Effector memory CD8-positive, alpha-beta T cell (primary cell): ENCODE measurements at regions not wholly inside any gene's neighbourhood (a gene's known extent, or its start where the extent isn't known, plus 50 kb on each side); places are given as distances from the start of the nearest gene placed in this dataset.

Source experiments
- ATAC-seq: fragments of 150-1000 bp; cut with Tn5 transposase; replicated peaks from 2 replicates; pipeline ENCODE4 v1.10.0; 2021; ENCODE audit warnings: mild to moderate bottlenecking, moderate library complexity
- DNase-seq, 3 experiments: peaks; one replicate each; pipeline ENCODE4 v3.0.0; 2021
- H3K27ac Mint-ChIP-seq, 2 donors: one replicate each; pipeline ENCODE4 v1.8.0; 2022; ENCODE audit warnings: mild to moderate bottlenecking in 2 of 2, mixed read lengths in 2 of 2, moderate library complexity in 2 of 2
- H3K27me3 Mint-ChIP-seq, 2 donors: one replicate each; pipeline ENCODE4 v1.8.0; 2022; ENCODE audit warnings: mixed read lengths in 2 of 2
- H3K36me3 Mint-ChIP-seq: one replicate; pipeline ENCODE4 v1.8.0; 2022; ENCODE audit warnings: mild to moderate bottlenecking, moderate library complexity, mixed read lengths; ENCODE audit not compliant: insufficient read depth
- H3K4me1 Mint-ChIP-seq, 2 donors: one replicate each; pipeline ENCODE4 v1.8.0; 2022; ENCODE audit warnings: low read depth in 2 of 2, mixed read lengths in 2 of 2
- H3K4me3 Mint-ChIP-seq, 2 donors: one replicate each; pipeline ENCODE4 v1.8.0; 2022; ENCODE audit warnings: mild to moderate bottlenecking in 2 of 2, mixed read lengths in 2 of 2, moderate library complexity in 2 of 2
- H3K9me3 Mint-ChIP-seq, 2 donors: one replicate each; pipeline ENCODE4 v1.8.0; 2022; ENCODE audit warnings: mixed read lengths in 2 of 2

- no peak for ATAC-seq
- Mint-ChIP-seq H3K9me3 (peaks cover 0 to 1% of the 10 kb centered on the region in 2 donors), H3K27me3 (peaks cover 24% of the 10 kb centered on the region in 2 donors), H3K4me3 (no peak overlapping the region), H3K27ac (no peak overlapping the region), H3K4me1 (no peaks in the 10 kb centered on the region), H3K36me3 (no peaks in the 10 kb centered on the region)
- DNase-seq, result no peak
Observed at GRCh38 chr18:8976606-8977005, 125.9 kb upstream of the NDUFV2 start.

- ATAC-seq (no peak), DNase-seq (no peak)
Observed at GRCh38 chr18:8977166-8977565, 125.3 kb upstream of the NDUFV2 start.

DNA sequence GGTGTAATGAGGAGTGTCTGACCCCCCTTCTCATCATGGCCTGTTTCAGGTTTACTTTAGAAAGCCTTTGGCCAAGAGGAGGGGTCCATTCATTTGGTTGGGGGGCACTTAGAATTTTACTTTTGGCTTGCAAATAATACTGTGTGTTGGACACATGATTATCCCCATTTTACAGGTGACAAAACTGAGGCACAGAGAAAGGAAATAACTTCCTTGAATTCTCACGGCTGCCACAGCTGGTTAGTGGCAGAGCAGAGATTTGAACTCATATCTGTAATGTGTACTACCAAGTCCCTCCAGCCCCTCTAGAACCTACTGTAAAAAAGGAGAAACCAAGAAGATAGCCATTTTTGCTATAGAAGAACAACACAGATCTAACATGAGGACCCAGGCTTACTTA is 124.8 kb upstream of the NDUFV2 start:
- Mint-ChIP-seq H3K4me1 (no peaks in the 10 kb centered on the region), H3K27ac (no peak overlapping the region), H3K36me3 (no peaks in the 10 kb centered on the region), H3K4me3 (no peak overlapping the region), H3K27me3 (peaks cover 20 to 23% of the 10 kb centered on the region in 2 donors), H3K9me3 (peaks cover 0 to 1% of the 10 kb centered on the region in 2 donors)
- DNase-seq (no peak), ATAC-seq (no peak)

More at GRCh38 chr18:8977166-8977565, 125.3 kb upstream of the NDUFV2 start:
- Mint-ChIP-seq H3K27me3 (peaks cover 24% of the 10 kb centered on the region in 2 donors), H3K9me3 (peaks cover 0 to 1% of the 10 kb centered on the region in 2 donors), H3K4me1 (no peaks in the 10 kb centered on the region), H3K27ac (no peak overlapping the region), H3K36me3 (no peaks in the 10 kb centered on the region), H3K4me3 (no peak overlapping the region)

GRCh38 chr18:8978394-8978793 is 124.1 kb upstream of the NDUFV2 start:
- no peak overlapping the region for H3K4me3 Mint-ChIP-seq
- no peaks in the 10 kb centered on the region for H3K9me3 Mint-ChIP-seq
- H3K27ac Mint-ChIP-seq, result no peak overlapping the region
- H3K4me1 Mint-ChIP-seq, result no peaks in the 10 kb centered on the region
- DNase-seq, result no peak
- peaks cover 13 to 16% of the 10 kb centered on the region in 2 donors for H3K27me3 Mint-ChIP-seq
- ATAC-seq, result no peak
- no peaks in the 10 kb centered on the region for H3K36me3 Mint-ChIP-seq

DNA sequence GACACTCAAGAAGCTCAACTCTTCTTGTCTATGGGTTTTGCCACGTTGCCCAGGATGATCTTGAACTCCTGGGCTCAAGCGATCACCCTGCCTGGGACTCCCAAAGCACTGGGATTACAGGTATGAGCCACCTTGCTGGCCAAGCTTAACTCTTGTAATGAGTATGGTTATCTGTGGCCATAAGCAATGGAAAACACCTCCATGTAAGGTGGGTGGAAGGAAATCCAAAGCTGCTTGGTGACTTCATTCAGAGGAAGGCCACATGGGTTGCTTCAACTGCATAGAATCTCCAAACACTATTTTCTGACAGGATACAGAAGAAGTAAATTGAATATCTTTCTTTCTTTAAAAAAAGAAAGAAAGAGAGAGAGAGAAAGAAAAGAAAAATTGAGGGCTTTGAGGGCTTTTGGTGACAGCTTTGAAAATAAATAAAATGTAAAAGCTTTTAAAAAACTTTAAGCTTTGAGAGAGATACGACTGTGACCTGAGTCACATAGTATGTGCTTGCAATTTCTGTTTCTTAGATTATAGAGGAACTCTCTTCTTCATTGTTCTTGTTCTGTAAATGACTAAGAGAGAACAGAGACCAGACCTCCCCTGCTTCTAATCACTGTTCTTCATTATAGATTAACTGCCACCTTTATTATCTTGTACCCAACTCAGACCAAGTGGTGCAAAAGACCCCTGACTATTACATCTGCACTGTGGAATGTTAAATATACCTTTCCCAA is 123.1 kb upstream of the NDUFV2 start:
- no peak for ATAC-seq
- no peak overlapping the region for H3K27ac Mint-ChIP-seq
- no peaks in the 10 kb centered on the region for H3K9me3 Mint-ChIP-seq
- no peak overlapping the region for H3K4me3 Mint-ChIP-seq
- H3K27me3 Mint-ChIP-seq, result peaks cover 2 to 6% of the 10 kb centered on the region in 2 donors
- no peak for DNase-seq
- no peaks in the 10 kb centered on the region for H3K4me1 Mint-ChIP-seq
- no peaks in the 10 kb centered on the region for H3K36me3 Mint-ChIP-seq

GRCh38 chr18:8980496-8980895 is 122.0 kb upstream of the NDUFV2 start:
- H3K27ac Mint-ChIP-seq, result no peak overlapping the region
- DNase-seq (no peak), ATAC-seq (no peak)
- no peaks in the 10 kb centered on the region for H3K9me3 Mint-ChIP-seq
- peaks cover 0 to 6% of the 10 kb centered on the region in 2 donors for H3K27me3 Mint-ChIP-seq
- H3K36me3 Mint-ChIP-seq, result no peaks in the 10 kb centered on the region
- H3K4me1 Mint-ChIP-seq, result no peaks in the 10 kb centered on the region
- no peak overlapping the region for H3K4me3 Mint-ChIP-seq

DNA sequence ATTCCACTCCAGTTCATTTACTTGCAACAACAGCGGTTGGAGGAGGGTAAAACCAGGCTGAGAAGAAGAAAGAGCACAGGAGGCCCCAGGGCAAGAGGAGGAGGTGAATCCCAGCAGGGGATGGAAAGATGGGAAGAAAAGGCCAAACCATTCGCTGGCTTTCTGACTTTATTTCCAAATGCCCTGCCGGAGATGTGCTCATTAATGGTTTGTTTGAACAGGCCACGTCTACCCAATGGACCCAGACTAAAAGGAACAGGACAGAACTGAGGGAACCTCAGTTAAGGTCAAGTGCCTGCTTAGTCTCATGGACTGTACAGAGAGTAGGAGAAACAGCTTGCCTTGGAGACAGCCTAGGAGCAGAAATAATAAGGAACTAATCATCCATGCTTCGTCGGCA is 121.6 kb upstream of the NDUFV2 start:
- DNase-seq (no peak), ATAC-seq (no peak)
- H3K27me3 Mint-ChIP-seq, result peaks cover 0 to 6% of the 10 kb centered on the region in 2 donors
- no peaks in the 10 kb centered on the region for H3K9me3 Mint-ChIP-seq
- H3K4me1 Mint-ChIP-seq, result no peaks in the 10 kb centered on the region
- no peak overlapping the region for H3K4me3 Mint-ChIP-seq
- H3K36me3 Mint-ChIP-seq, result no peaks in the 10 kb centered on the region
- no peak overlapping the region for H3K27ac Mint-ChIP-seq

- ATAC-seq (no peak), DNase-seq (no peak)
- Mint-ChIP-seq H3K4me3 (no peak overlapping the region), H3K27me3 (peaks cover 14 to 16% of the 10 kb centered on the region in 2 donors), H3K36me3 (no peaks in the 10 kb centered on the region), H3K4me1 (no peaks in the 10 kb centered on the region), H3K27ac (no peak overlapping the region), H3K9me3 (no peaks in the 10 kb centered on the region)
Observed at GRCh38 chr18:8982416-8983183, 119.9 kb upstream of the NDUFV2 start.

DNA sequence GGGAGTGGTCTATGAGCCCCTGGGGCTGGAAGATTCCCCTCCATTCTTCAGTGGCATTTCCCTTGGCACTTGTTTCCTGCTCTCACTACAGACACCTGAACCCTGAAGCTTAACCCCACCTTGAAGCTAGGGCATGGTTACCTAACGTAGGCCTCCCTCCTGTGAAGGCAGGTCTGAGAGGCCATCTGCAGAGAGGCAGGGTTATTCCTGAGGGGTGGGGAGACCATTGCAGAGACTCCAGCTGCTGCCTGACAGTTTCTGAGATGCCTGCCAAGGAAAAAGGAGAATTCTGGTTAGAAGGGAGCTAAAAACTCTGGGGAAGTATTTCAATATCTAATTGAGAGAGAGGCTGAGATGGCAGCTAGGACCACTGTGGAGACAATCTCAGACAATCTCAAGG is 119.3 kb upstream of the NDUFV2 start:
- no peaks in the 10 kb centered on the region for H3K36me3 Mint-ChIP-seq
- H3K4me3 Mint-ChIP-seq, result no peak overlapping the region
- DNase-seq (no peak), ATAC-seq (no peak)
- no peaks in the 10 kb centered on the region for H3K9me3 Mint-ChIP-seq
- H3K27ac Mint-ChIP-seq, result no peak overlapping the region
- no peaks in the 10 kb centered on the region for H3K4me1 Mint-ChIP-seq
- H3K27me3 Mint-ChIP-seq, result peaks cover 18% of the 10 kb centered on the region in 2 donors

DNA sequence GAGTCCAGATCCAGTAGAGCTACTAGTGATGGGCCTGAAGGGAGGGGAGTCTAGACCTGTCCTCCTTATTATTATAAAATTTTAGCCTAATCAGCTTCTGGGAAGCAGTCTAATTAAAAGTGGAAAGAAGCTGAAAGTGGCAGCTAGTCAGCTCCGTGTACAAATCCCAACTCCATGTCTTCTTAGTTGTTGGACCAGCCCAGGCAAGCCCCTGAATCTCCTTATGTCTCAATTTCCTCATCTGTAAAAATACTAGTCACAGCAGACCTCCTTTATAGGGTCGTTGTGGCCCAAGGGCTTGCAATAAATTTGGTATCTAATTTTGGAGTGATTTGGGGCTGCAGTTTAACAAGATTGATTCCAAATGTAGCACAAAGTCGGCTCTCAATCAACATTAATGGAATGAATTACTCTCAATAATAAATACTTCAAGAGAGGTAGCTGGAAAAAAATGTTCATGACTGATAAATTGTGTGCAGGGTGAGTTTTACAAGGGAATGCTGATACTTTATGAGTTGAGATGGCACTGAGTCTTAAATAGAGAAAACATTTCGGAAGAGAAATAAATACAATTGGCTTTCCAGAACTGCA is 118.3 kb upstream of the NDUFV2 start:
- no peaks in the 10 kb centered on the region for H3K36me3 Mint-ChIP-seq
- no peak for DNase-seq
- no peak overlapping the region for H3K27ac Mint-ChIP-seq
- H3K27me3 Mint-ChIP-seq, result peaks cover 23 to 24% of the 10 kb centered on the region in 2 donors
- H3K9me3 Mint-ChIP-seq, result no peaks in the 10 kb centered on the region
- no peak overlapping the region for H3K4me3 Mint-ChIP-seq
- ATAC-seq, result no peak
- H3K4me1 Mint-ChIP-seq, result no peaks in the 10 kb centered on the region

- Mint-ChIP-seq H3K36me3 (no peaks in the 10 kb centered on the region), H3K4me3 (no peak overlapping the region), H3K4me1 (no peaks in the 10 kb centered on the region), H3K9me3 (no peaks in the 10 kb centered on the region), H3K27ac (no peak overlapping the region), H3K27me3 (peaks cover 34 to 48% of the 10 kb centered on the region in 2 donors)
- no peak for ATAC-seq
- DNase-seq, result no peak
Observed at GRCh38 chr18:8987241-8987640, 115.3 kb upstream of the NDUFV2 start.

DNA sequence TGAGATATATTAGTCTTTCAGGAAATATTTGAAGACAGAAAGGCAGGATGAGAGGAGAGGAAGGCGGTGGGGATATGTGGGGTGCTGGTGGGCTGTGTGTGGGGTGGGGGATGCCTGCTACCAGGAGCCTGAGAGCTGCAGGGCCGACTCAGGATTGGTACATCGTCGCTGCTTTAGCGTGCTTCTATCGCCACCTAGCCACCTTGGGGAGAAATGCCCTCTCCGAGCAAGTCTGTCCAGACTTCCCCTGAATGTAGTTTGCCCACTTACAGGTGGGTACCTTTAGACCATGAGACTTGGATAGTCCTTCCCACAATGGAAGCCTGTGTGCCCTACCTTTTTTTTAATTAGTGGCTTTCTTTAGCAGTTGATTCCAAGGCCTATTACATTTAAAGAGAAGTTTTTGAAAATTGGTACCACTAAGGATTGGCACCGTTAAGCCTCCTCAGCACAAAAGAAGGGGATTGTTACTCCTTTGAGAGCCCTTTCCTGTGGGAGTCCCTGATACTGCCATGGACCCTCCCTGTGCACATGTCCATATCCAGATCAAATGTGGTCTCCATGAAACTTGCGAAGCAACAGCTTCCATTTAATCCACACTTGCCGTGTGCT is 114.1 kb upstream of the NDUFV2 start:
- Mint-ChIP-seq H3K9me3 (no peaks in the 10 kb centered on the region), H3K27me3 (peaks cover 34 to 54% of the 10 kb centered on the region in 2 donors), H3K4me3 (no peak overlapping the region), H3K36me3 (no peaks in the 10 kb centered on the region), H3K27ac (no peak overlapping the region), H3K4me1 (no peaks in the 10 kb centered on the region)
- peak; percentile 40 to 52 (median 44) for DNase-seq
- ATAC-seq, result peak; percentile 55

DNA sequence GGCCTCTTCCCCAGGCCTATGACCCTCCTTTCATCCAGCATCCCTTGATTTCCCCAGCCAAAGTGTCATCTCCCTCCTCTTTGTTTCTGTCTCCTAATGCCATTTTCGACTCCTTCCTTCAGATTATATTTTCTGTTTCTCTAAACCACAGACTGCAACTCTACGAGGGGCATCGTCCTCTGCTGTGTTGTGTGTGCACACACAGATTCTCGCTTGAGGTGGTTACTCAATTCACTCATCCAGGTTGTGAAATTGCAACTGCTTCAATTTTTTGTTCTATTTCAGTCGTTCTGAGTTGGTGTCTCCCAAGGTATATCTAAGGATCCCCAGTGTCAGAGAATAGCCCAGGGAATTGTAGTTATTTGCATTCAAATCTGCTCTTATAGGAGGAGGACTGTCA is 113.5 kb upstream of the NDUFV2 start:
- H3K9me3 Mint-ChIP-seq, result no peaks in the 10 kb centered on the region
- no peak overlapping the region for H3K27ac Mint-ChIP-seq

More for the DNA sequence above, 113.5 kb upstream of the NDUFV2 start:
- Mint-ChIP-seq H3K36me3 (no peaks in the 10 kb centered on the region), H3K27me3 (peaks cover 34 to 58% of the 10 kb centered on the region in 2 donors), H3K4me1 (no peaks in the 10 kb centered on the region), H3K4me3 (no peak overlapping the region)
- no peak for ATAC-seq
- no peak for DNase-seq
